HEK293T (cell line): ENCODE measurements at regions not wholly inside any gene's neighbourhood (a gene's known extent, or its start where the extent isn't known, plus 50 kb on each side); places are given as distances from the start of the nearest gene placed in this dataset.

ENCODE experiments used
- ELF4 ChIP-seq: fragments of 450-650 bp; IDR thresholded peaks from 2 replicates; pipeline ENCODE4 v1.6.1; 2017; ENCODE audit warnings: antibody characterized with exemption
- LEF1 ChIP-seq: fragments of 450-650 bp; IDR thresholded peaks from 2 replicates; pipeline ENCODE4 v1.6.1; 2017; ENCODE audit warnings: mild to moderate bottlenecking, borderline replicate concordance
- NFRKB ChIP-seq: fragments of 450-650 bp; IDR thresholded peaks from 2 replicates; pipeline ENCODE4 v1.6.1; 2016; ENCODE audit warnings: mild to moderate bottlenecking, moderate library complexity
- SP1 ChIP-seq: fragments of 450-650 bp; IDR thresholded peaks from 2 replicates; pipeline ENCODE4 v1.6.1; 2017
- SUZ12 ChIP-seq: fragments of 450-650 bp; IDR thresholded peaks from 2 replicates; pipeline ENCODE4 v1.6.1; 2016; ENCODE audit warnings: mild to moderate bottlenecking
- ZNF384 ChIP-seq: fragments of 450-650 bp; IDR thresholded peaks from 2 replicates; pipeline ENCODE4 v1.6.1; 2016
- TF ChIP-seq, protein P1 (sequence below): fragments of 450-650 bp; IDR thresholded peaks from 2 replicates; pipeline ENCODE4 v1.6.1; 2016

DNA sequence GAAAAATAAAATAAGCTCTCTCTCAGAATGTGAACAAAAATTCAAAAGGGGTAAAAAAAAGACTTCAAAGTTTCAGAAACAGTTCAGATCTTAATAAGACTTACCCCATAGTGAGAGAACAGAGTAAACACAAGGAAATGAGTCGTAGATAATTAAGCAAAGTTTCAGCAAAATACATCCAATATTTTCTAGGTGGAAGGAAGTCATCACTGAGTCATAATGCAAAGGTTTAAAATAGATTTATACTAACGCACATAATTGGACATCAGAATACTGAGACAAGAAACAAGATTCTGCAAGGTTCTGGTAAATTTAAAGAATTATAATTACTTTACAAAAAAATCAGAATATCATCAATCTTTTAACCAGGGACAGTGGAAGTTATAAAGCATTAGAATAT is 1370.7 kb upstream of the ATXN8OS start:
- no peak for TF ChIP-seq NFRKB
- no peak for TF ChIP-seq ELF4
- TF ChIP-seq, protein P1, sequence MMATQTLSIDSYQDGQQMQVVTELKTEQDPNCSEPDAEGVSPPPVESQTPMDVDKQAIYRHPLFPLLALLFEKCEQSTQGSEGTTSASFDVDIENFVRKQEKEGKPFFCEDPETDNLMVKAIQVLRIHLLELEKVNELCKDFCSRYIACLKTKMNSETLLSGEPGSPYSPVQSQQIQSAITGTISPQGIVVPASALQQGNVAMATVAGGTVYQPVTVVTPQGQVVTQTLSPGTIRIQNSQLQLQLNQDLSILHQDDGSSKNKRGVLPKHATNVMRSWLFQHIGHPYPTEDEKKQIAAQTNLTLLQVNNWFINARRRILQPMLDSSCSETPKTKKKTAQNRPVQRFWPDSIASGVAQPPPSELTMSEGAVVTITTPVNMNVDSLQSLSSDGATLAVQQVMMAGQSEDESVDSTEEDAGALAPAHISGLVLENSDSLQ = no peak
- no peak for TF ChIP-seq ZNF384
- no peak for TF ChIP-seq SUZ12
- TF ChIP-seq SP1 = no peak
- no peak for TF ChIP-seq LEF1
